Naive thymus-derived CD4-positive, alpha-beta T cell (primary cell): ENCODE measurements at regions not wholly inside any gene's neighbourhood (a gene's known extent, or its start where the extent isn't known, plus 50 kb on each side); places are given as distances from the start of the nearest gene placed in this dataset.

Source experiments
- ATAC-seq: fragments of 150-1000 bp; cut with Tn5 transposase; 2 replicates; pipeline ENCODE4 v1.10.0; 2021; ENCODE audit warnings: mild to moderate bottlenecking, moderate library complexity
- CTCF ChIA-PET: fragments of 350-600 bp; sonication (Branson Sonifier 250); formaldehyde crosslinking; loops from one replicate; lab custom pipeline; 2021; ENCODE audit warnings: antibody characterized with exemption; lab: Charles Lee
- POLR2A ChIA-PET: fragments of 350-600 bp; sonication (Branson Sonifier 250); formaldehyde crosslinking; loops from one replicate; lab custom pipeline; 2021; ENCODE audit warnings: antibody characterized with exemption, inconsistent platforms; lab: Charles Lee
- DNase-seq, 9 donors: peaks; one replicate each; pipeline versions ENCODE4 v3.0.0 to v3.0.0-alpha.2; 2020 to 2022; ENCODE audit warnings: mixed read lengths in 1 of 9
- H3K27ac ChIP-seq: one replicate; pipeline ENCODE4 v1.7.0; 2013; ENCODE audit warnings: mild to moderate bottlenecking, low read depth, low read length, moderate library complexity
- H3K27me3 ChIP-seq, 2 donors: one replicate each; pipeline ENCODE4 v1.7.0; 2013; ENCODE audit warnings: low read length in 2 of 2, mild to moderate bottlenecking in 2 of 2, moderate library complexity in 2 of 2; ENCODE audit not compliant: control insufficient read depth in 2 of 2, insufficient read depth in 2 of 2
- H3K36me3 ChIP-seq, 3 experiments: 1 replicate in 2 of 3; 2 replicates in 1 of 3; pipeline ENCODE4 v1.7.0; 2013; ENCODE audit warnings: low read length in 3 of 3, mild to moderate bottlenecking in 3 of 3, moderate library complexity in 1 of 3; ENCODE audit not compliant: insufficient read depth in 3 of 3, control insufficient read depth in 2 of 3
- H3K4me1 ChIP-seq, 2 donors: one replicate each; pipeline ENCODE4 v1.7.0; 2013; ENCODE audit warnings: low read length in 2 of 2, mild to moderate bottlenecking in 2 of 2, moderate library complexity in 1 of 2; ENCODE audit not compliant: control insufficient read depth in 2 of 2, insufficient read depth in 2 of 2
- H3K4me3 ChIP-seq: 2 replicates; pipeline ENCODE4 v1.7.0; 2013; ENCODE audit warnings: mild to moderate bottlenecking, low read length
- H3K9me3 ChIP-seq, 3 experiments: 1 replicate in 2 of 3; 2 replicates in 1 of 3; pipeline ENCODE4 v1.7.0; 2013; ENCODE audit warnings: low read length in 3 of 3; ENCODE audit not compliant: control insufficient read depth in 2 of 3
- H3K27ac Mint-ChIP-seq, 9 donors: one replicate each; pipeline ENCODE4 v1.8.0; 2020 to 2022; ENCODE audit warnings: mixed read lengths in 9 of 9, mild to moderate bottlenecking in 8 of 9, moderate library complexity in 5 of 9, inconsistent platforms in 2 of 9
- H3K27me3 Mint-ChIP-seq, 5 donors: one replicate each; pipeline ENCODE4 v1.8.0; 2021 to 2022; ENCODE audit warnings: mixed read lengths in 5 of 5, mild to moderate bottlenecking in 1 of 5
- H3K36me3 Mint-ChIP-seq, 5 donors: one replicate each; pipeline ENCODE4 v1.8.0; 2020 to 2022; ENCODE audit warnings: mixed read lengths in 5 of 5, mild to moderate bottlenecking in 3 of 5, inconsistent platforms in 1 of 5
- H3K4me1 Mint-ChIP-seq, 7 donors: one replicate each; pipeline ENCODE4 v1.8.0; 2020 to 2022; ENCODE audit warnings: mixed read lengths in 7 of 7, mild to moderate bottlenecking in 3 of 7, inconsistent platforms in 1 of 7
- H3K4me3 Mint-ChIP-seq, 10 donors: one replicate each; pipeline ENCODE4 v1.8.0; 2020 to 2022; ENCODE audit warnings: mild to moderate bottlenecking in 10 of 10, mixed read lengths in 10 of 10, moderate library complexity in 6 of 10, inconsistent platforms in 2 of 10
- H3K9me3 Mint-ChIP-seq, 11 donors: one replicate each; pipeline ENCODE4 v1.8.0; 2020 to 2022; ENCODE audit warnings: mixed read lengths in 11 of 11, mild to moderate bottlenecking in 4 of 11, inconsistent platforms in 1 of 11, moderate library complexity in 1 of 11
- intact Hi-C, 2 donors: fragments of 100-400 bp; cut with micrococcal nuclease; formaldehyde crosslinking; loops; one replicate each; pipeline ENCODE4 v1.15.1; 2023

DNA sequence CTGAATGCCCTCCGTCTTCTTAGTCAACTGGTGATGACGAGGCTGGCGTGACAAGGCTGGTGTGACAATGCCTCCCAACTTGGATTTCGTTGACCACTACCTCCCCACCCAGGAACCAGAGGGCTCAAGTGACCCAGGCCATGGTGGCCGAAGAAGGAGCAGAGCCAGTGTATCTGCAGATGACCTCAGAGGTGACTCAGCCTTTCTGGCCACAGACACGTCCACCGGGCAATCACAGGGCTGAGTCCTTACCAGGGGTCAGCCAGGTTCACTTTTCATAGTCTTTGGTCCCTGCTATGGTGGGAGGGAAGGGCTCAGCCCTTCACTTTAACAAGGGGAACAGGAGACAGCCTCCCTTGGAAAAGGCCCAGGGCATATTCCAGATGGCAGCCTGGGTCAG is 116.3 kb downstream of the MAF start:
- Histone ChIP-seq H3K4me1 (no peaks in the 10 kb centered on the region), H3K9me3 (no peaks in the 10 kb centered on the region), H3K27ac (no peak overlapping the region), H3K4me3 (no peak overlapping the region), H3K27me3 (no peaks in the 10 kb centered on the region), H3K36me3 (no peaks in the 10 kb centered on the region)
- intact Hi-C loops: no loop called here
- Mint-ChIP-seq H3K27me3 (peaks cover 8 to 23% (median 12%) of the 10 kb centered on the region in 5 donors), H3K4me3 (no peak overlapping the region), H3K36me3 (peaks cover 0 to 2% (median 0%) of the 10 kb centered on the region in 5 donors), H3K9me3 (peaks cover 0 to 5% (median 0%) of the 10 kb centered on the region in 11 donors), H3K4me1 (peaks cover 0 to 10% (median 0%) of the 10 kb centered on the region in 7 donors), H3K27ac (no peak overlapping the region)
- ChIA-PET CTCF (interaction anchor here (0.6 kb wide), 1 partner anchor 11 kb away, joined by 3 read pairs; no protein-coding TSS in a partner anchor), POLR2A (no interaction called here)
- ATAC-seq: no peak
- DNase-seq: no peak

DNA sequence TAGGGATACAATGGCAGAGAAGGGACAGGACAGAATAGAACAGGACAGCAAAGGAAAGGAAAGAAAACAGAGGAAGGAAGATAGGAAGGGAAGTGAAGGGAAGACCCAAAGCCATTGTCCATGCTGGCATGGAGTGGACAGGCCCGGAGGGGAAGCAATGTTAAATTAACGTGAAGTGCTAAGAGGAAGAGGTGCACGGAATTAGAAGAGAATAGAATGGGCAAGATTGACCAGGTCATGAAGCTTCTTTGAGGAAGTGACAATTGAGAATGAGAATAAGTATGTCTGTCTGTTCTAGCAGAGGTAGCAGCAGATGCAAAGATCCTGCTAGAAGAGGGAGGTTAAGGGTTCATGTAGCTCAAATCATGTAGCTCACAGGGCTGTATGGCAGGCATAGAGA is 117.2 kb downstream of the MAF start:
- ATAC-seq (no peak), DNase-seq (no peak)
- no peaks in the 10 kb centered on the region for H3K4me1 ChIP-seq
- no peaks in the 10 kb centered on the region for H3K36me3 ChIP-seq
- H3K9me3 ChIP-seq: no peaks in the 10 kb centered on the region
- H3K27me3 ChIP-seq: no peaks in the 10 kb centered on the region
- no peak overlapping the region for H3K4me3 ChIP-seq
- H3K4me3 Mint-ChIP-seq: no peak overlapping the region
- ChIA-PET POLR2A (no interaction called here), CTCF (no interaction called here)
- no peak overlapping the region for H3K27ac Mint-ChIP-seq
- peaks cover 7 to 19% (median 12%) of the 10 kb centered on the region in 5 donors for H3K27me3 Mint-ChIP-seq
- no peak overlapping the region for H3K27ac ChIP-seq
- H3K36me3 Mint-ChIP-seq: no peaks in the 10 kb centered on the region
- peaks cover 0 to 4% (median 0%) of the 10 kb centered on the region in 11 donors for H3K9me3 Mint-ChIP-seq
- intact Hi-C loops: no loop called here
- H3K4me1 Mint-ChIP-seq: peaks cover 0 to 10% (median 0%) of the 10 kb centered on the region in 7 donors

DNA sequence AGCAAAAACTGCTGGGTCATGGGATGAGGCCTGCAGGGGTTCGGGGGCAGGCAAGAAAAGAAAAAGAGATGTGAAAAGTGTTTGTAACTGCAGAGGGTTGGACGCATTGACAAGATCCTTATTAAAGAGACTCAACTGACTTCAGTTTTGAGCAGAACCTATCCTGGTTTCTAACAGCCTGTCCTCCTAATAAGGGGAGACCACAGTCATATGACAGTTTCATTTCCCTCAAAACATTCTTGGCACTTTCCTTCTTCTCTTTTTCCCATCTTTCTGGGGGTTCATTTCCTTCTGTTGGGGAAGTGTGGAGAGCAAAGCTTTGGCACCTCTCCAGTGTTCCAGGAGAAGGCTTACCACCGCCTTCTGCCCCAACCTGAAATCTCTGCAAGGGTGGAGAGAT is 118.5 kb downstream of the MAF start:
- intact Hi-C loops: no loop called here
- Histone ChIP-seq H3K9me3 (no peaks in the 10 kb centered on the region), H3K27ac (no peak overlapping the region), H3K36me3 (no peaks in the 10 kb centered on the region), H3K27me3 (no peaks in the 10 kb centered on the region), H3K4me1 (no peaks in the 10 kb centered on the region), H3K4me3 (no peak overlapping the region)
- ChIA-PET POLR2A (no interaction called here), CTCF (no interaction called here)
- Mint-ChIP-seq H3K27me3 (peaks cover 7 to 16% (median 12%) of the 10 kb centered on the region in 5 donors), H3K9me3 (peaks cover 0 to 4% (median 0%) of the 10 kb centered on the region in 11 donors), H3K4me3 (no peak overlapping the region), H3K4me1 (peaks cover 0 to 10% (median 0%) of the 10 kb centered on the region in 7 donors), H3K27ac (no peak overlapping the region), H3K36me3 (no peaks in the 10 kb centered on the region)
- DNase-seq (no peak), ATAC-seq (no peak)

DNA sequence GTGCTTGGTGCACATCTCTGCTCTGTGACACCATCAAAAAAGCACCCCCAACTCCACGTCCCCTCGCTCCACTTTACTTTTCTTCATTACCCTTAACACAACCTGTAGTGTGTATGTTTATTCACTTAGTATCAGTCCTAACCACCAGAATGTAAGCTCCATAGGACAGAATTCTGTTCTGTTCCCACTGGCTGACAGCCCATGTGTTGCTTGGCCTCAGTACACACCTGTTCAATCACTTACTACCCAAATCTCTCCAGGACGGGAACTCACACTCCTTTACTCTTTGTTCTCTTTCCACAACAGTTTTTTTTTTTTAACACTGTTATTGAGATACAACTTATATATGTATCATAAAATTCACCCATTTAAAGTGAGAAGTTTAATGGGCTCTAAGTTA is 119.6 kb downstream of the MAF start:
- ChIA-PET CTCF (no interaction called here), POLR2A (no interaction called here)
- Histone ChIP-seq H3K27me3 (no peaks in the 10 kb centered on the region), H3K9me3 (no peaks in the 10 kb centered on the region), H3K36me3 (no peaks in the 10 kb centered on the region), H3K4me3 (no peak overlapping the region), H3K27ac (no peak overlapping the region), H3K4me1 (no peaks in the 10 kb centered on the region)
- intact Hi-C loops: no loop called here
- peaks cover 0 to 4% (median 0%) of the 10 kb centered on the region in 11 donors for H3K9me3 Mint-ChIP-seq
- peaks cover 0 to 10% (median 0%) of the 10 kb centered on the region in 7 donors for H3K4me1 Mint-ChIP-seq
- H3K36me3 Mint-ChIP-seq: no peaks in the 10 kb centered on the region
- H3K4me3 Mint-ChIP-seq: no peak overlapping the region
- peaks cover 7 to 16% (median 12%) of the 10 kb centered on the region in 5 donors for H3K27me3 Mint-ChIP-seq
- H3K27ac Mint-ChIP-seq: no peak overlapping the region
- no peak for ATAC-seq
- DNase-seq: no peak

DNA sequence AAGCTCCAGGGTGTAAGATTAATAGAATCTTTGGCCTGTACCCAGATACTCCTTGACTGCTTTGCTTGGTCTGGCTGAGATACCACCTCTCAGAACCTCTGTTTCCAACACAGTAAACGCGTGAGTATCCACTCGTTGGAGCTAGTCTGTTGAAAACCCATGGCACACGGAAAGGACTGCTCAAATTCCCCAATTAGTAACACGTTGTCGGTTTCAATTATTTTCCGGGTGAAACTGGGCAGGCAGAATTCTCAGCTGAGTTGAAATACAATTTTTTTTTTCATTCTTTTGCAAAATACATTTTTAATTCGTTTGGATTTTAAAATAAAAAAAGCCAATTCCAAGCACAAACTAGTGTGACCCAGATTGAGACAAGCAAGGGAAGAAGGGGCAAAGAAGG is 120.5 kb downstream of the MAF start:
- Mint-ChIP-seq H3K9me3 (peaks cover 0 to 4% (median 0%) of the 10 kb centered on the region in 11 donors), H3K27ac (no peak overlapping the region), H3K4me1 (peaks cover 0 to 10% (median 0%) of the 10 kb centered on the region in 7 donors), H3K27me3 (peaks cover 7 to 16% (median 11%) of the 10 kb centered on the region in 5 donors), H3K4me3 (no peak overlapping the region), H3K36me3 (no peaks in the 10 kb centered on the region)
- CTCF ChIA-PET: no interaction called here
- no peak for ATAC-seq
- no peaks in the 10 kb centered on the region for H3K9me3 ChIP-seq
- H3K27me3 ChIP-seq: no peaks in the 10 kb centered on the region
- no peaks in the 10 kb centered on the region for H3K36me3 ChIP-seq
- intact Hi-C loops: no loop called here
- no peak overlapping the region for H3K27ac ChIP-seq
- H3K4me1 ChIP-seq: no peaks in the 10 kb centered on the region
- POLR2A ChIA-PET: no interaction called here
- no peak overlapping the region for H3K4me3 ChIP-seq
- DNase-seq: no peak

DNA sequence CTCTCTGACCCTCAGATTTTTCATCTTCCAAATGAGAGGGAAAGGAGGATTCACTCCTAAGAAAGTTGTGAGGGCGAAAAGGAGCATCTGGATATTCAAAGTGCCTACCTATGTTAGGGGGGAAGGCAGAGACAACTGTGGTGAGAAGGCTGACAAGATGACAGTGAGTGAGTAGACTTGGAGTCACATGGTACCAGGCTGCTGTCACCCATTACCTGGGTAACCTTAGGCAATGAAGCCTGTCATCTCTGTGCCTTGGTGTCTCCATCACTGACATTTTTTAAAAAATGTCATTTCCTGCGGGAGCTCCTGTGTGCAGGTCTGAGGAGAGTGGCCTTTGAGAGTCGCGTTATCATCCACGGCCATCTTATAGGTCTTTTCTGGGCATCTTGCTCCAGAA is 124.0 kb downstream of the MAF start:
- POLR2A ChIA-PET: no interaction called here
- ATAC-seq: no peak

DNA sequence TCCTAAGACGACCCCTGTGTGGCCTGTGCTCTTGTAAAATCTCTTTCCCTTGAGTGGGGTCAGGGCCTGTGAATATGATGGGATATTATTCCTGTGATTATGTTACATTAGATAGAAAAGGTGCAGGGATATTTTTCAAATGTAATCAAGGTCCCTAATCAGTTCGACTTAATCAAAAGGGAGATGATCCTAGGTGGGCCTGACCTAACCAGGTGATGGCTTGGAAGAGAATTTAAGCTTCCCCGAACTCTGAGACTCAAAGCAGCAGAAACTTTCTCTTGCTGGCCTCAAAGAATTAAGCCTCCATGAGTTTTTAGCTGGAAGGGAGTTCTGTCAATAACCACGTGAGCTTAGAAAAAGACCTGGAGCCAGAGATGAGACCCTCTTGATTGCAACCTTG is 124.7 kb downstream of the MAF start:
- H3K36me3 ChIP-seq: no peaks in the 10 kb centered on the region
- POLR2A ChIA-PET: no interaction called here
- H3K27ac ChIP-seq: no peak overlapping the region

More for the DNA sequence above, 124.0 kb downstream of the MAF start:
- CTCF ChIA-PET: no interaction called here
- Histone ChIP-seq H3K4me3 (no peak overlapping the region), H3K4me1 (no peaks in the 10 kb centered on the region), H3K9me3 (no peaks in the 10 kb centered on the region), H3K27ac (no peak overlapping the region), H3K36me3 (no peaks in the 10 kb centered on the region), H3K27me3 (no peaks in the 10 kb centered on the region)
- Mint-ChIP-seq H3K4me1 (peaks cover 0 to 4% (median 0%) of the 10 kb centered on the region in 7 donors), H3K4me3 (no peak overlapping the region), H3K27ac (no peak overlapping the region), H3K36me3 (no peaks in the 10 kb centered on the region), H3K9me3 (peaks cover 0 to 4% (median 0%) of the 10 kb centered on the region in 11 donors), H3K27me3 (peaks cover 4 to 12% (median 6%) of the 10 kb centered on the region in 5 donors)
- intact Hi-C loops: no loop called here
- no peak for DNase-seq

More for the DNA sequence above, 124.7 kb downstream of the MAF start:
- Histone ChIP-seq H3K27me3 (no peaks in the 10 kb centered on the region), H3K9me3 (no peaks in the 10 kb centered on the region), H3K4me1 (no peaks in the 10 kb centered on the region), H3K4me3 (no peak overlapping the region)
- ATAC-seq (no peak), DNase-seq (no peak)
- CTCF ChIA-PET: no interaction called here
- H3K27me3 Mint-ChIP-seq: peaks cover 0 to 8% (median 4%) of the 10 kb centered on the region in 5 donors
- H3K36me3 Mint-ChIP-seq: no peaks in the 10 kb centered on the region
- H3K27ac Mint-ChIP-seq: no peak overlapping the region
- no peaks in the 10 kb centered on the region for H3K4me1 Mint-ChIP-seq
- no peak overlapping the region for H3K4me3 Mint-ChIP-seq
- peaks cover 0 to 4% (median 0%) of the 10 kb centered on the region in 11 donors for H3K9me3 Mint-ChIP-seq
- intact Hi-C loops: no loop called here
